ENCODE measurements at regions not wholly inside any gene's neighbourhood (a gene's known extent, or its start where the extent isn't known, plus 50 kb on each side); places are given as distances from the start of the nearest gene placed in this dataset.

DNA sequence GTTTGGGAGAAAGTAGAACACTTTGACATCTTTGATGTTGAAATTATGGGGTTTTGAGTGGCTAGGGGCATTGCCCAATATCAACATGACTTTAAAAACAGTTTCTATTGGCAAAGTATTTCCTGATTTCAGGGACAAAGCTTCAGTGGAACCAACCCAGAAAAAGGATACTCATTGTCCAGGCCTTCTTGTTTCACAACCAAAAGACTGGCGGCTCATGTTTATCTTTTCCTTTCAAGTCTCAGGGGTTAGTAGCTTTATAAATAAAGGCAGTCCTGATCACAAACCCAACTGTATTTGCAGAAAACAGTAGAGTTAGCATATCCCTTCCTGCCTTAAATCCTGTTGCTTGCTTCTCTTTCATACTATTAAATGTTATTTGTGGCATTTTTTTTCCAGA lies 119.1 kb downstream of the SLITRK2 start:
- Histone ChIP-seq H3K4me1 (ENCODE audit: low read depth) (no peaks in the 10 kb centered on the region), H3K9me3 (ENCODE audit: low read depth) (no peaks in the 10 kb centered on the region), H3K27ac (no peak overlapping the region), H3K4me3 (no peak overlapping the region), H3K36me3 (no peaks in the 10 kb centered on the region), H3K27me3 (no peaks in the 10 kb centered on the region)
- TF ChIP-seq, protein P1, sequence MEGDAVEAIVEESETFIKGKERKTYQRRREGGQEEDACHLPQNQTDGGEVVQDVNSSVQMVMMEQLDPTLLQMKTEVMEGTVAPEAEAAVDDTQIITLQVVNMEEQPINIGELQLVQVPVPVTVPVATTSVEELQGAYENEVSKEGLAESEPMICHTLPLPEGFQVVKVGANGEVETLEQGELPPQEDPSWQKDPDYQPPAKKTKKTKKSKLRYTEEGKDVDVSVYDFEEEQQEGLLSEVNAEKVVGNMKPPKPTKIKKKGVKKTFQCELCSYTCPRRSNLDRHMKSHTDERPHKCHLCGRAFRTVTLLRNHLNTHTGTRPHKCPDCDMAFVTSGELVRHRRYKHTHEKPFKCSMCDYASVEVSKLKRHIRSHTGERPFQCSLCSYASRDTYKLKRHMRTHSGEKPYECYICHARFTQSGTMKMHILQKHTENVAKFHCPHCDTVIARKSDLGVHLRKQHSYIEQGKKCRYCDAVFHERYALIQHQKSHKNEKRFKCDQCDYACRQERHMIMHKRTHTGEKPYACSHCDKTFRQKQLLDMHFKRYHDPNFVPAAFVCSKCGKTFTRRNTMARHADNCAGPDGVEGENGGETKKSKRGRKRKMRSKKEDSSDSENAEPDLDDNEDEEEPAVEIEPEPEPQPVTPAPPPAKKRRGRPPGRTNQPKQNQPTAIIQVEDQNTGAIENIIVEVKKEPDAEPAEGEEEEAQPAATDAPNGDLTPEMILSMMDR (IDR thresholded peaks at IDR 0.05; ENCODE audit: low read depth, low read length), result no peak
- no peak for DNase-seq (ENCODE audit: low read depth in 1 of 2, low spot score in 1 of 2)

DNA sequence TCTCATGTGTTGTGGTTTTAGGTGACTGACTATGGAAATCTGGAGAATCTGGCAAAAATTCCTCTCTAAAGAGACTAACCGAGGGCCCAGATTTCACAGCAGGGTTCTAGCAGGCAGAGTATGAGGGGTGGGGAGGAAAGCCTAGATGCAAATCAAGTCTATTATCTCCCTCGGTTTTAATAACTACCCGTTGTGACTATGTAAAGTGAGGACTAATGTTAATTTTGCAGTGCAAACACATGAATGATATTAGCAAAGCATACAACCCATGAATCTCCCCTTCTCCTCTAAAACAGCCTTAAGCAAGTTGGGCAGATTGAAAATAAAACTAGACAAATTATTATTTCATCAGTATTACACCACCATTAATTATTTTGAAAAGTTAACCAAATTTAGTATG lies 131.4 kb downstream of the SLITRK2 start:
- no peaks in the 10 kb centered on the region for H3K9me3 ChIP-seq (ENCODE audit: low read depth)
- H3K4me1 ChIP-seq (ENCODE audit: low read depth), result no peaks in the 10 kb centered on the region
- H3K27me3 ChIP-seq, result no peaks in the 10 kb centered on the region
- H3K36me3 ChIP-seq, result no peaks in the 10 kb centered on the region
- TF ChIP-seq, protein P1 (IDR thresholded peaks at IDR 0.05; ENCODE audit: low read depth, low read length), result no peak
- DNase-seq (ENCODE audit: low read depth in 1 of 2, low spot score in 1 of 2), result no peak
- H3K4me3 ChIP-seq, result no peak overlapping the region
- no peak overlapping the region for H3K27ac ChIP-seq

DNA sequence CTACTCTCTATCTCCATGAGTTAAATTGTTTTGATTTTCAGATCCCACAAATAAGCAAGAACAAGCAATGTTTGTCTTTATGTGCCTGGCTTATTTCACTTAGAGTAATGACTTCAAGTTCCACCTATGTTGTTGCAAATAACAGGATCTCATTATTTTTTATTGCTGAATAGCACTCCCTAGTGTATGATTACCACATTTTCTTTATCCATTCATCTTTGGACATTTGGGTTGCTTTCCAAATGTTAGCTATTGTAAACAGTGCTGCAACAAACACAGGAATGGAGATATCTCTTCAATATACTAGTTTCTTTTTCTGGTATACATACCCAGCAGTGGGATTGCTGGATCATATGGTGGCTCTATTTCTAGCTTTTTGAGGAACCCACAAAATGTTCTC lies 136.0 kb downstream of the SLITRK2 start:
- TF ChIP-seq, protein P1 (IDR thresholded peaks at IDR 0.05; ENCODE audit: low read depth, low read length), result no peak
- Histone ChIP-seq H3K9me3 (ENCODE audit: low read depth) (no peaks in the 10 kb centered on the region), H3K4me3 (no peak overlapping the region), H3K4me1 (ENCODE audit: low read depth) (no peaks in the 10 kb centered on the region), H3K27ac (no peak overlapping the region), H3K27me3 (no peaks in the 10 kb centered on the region), H3K36me3 (no peaks in the 10 kb centered on the region)
- DNase-seq (ENCODE audit: low read depth in 1 of 2, low spot score in 1 of 2), result no peak

DNA sequence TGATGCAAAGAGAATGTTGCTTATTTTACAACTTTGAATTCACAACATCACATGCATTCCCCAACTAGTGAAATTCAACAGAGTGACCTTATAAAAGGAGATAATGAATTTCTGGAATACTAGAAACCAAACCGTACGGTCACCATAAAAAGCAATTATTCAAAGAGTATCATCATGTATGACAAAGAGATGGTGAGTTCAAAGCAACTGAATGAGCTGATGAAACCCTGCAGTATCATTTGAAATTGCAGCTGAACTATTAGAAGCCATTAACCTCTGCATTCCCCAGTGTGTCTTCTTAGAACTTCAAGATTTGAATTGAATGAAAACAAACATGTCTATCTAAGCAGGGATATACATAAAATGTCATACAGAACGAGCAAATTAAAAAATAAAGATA lies 172.4 kb downstream of the SLITRK2 start:
- Histone ChIP-seq H3K27me3 (no peaks in the 10 kb centered on the region), H3K4me1 (ENCODE audit: low read depth) (no peaks in the 10 kb centered on the region), H3K27ac (no peak overlapping the region), H3K36me3 (no peaks in the 10 kb centered on the region), H3K9me3 (ENCODE audit: low read depth) (no peaks in the 10 kb centered on the region), H3K4me3 (no peak overlapping the region)
- no peak for DNase-seq (ENCODE audit: low read depth in 1 of 2, low spot score in 1 of 2)
- TF ChIP-seq, protein P1 (IDR thresholded peaks at IDR 0.05; ENCODE audit: low read depth, low read length), result no peak

DNA sequence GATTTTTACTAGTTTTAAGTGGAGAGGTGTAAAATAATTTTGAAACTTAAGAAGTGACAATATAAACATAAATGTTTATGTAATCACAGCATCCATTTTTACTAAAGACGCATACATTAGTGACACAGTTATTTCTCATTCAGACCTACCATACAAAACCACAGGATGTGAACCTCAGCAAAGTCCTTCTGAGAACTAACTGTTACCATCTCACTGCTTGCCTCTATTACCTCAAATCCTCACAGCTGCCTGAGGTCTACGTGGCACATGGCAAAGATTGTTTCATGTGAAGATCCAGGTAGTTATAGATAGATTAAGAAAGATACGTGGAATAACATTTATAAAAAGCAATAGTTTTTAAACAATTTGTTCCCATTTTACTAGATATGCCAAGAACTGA lies 189.0 kb downstream of the SLITRK2 start:
- DNase-seq (ENCODE audit: low read depth in 1 of 2, low spot score in 1 of 2), result no peak
- TF ChIP-seq, protein P1 (IDR thresholded peaks at IDR 0.05; ENCODE audit: low read depth, low read length), result no peak

DNA sequence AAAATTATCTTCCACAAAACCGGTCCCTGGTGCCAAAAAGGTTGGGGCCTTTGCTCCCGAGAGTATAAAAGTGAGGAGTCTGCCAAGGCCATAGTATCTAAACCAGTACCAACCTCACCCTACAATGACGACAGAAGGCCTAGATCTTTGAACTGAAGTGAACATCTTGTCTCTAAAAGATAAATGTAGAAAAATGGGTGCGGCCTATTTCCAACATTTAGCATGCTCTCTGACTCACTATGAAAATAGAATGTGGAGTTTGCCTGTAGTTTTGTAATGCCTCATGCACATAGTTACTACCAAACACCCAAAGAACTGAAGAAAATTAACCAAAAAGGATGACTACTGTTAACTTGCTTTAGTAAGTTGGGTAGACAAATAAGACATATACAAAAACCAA lies 218.4 kb downstream of the SLITRK2 start:
- no peak for DNase-seq (ENCODE audit: low read depth in 1 of 2, low spot score in 1 of 2)
- TF ChIP-seq, protein P1 (IDR thresholded peaks at IDR 0.05; ENCODE audit: low read depth, low read length), result no peak
- Histone ChIP-seq H3K27me3 (no peaks in the 10 kb centered on the region), H3K27ac (no peak overlapping the region), H3K4me3 (no peak overlapping the region), H3K4me1 (ENCODE audit: low read depth) (no peaks in the 10 kb centered on the region), H3K9me3 (ENCODE audit: low read depth) (no peaks in the 10 kb centered on the region), H3K36me3 (no peaks in the 10 kb centered on the region)

More for the DNA sequence above, 189.0 kb downstream of the SLITRK2 start:
- H3K27me3 ChIP-seq, result no peaks in the 10 kb centered on the region
- H3K4me1 ChIP-seq (ENCODE audit: low read depth), result no peaks in the 10 kb centered on the region
- peaks cover 9% of the 10 kb centered on the region for H3K9me3 ChIP-seq (ENCODE audit: low read depth)
- no peak overlapping the region for H3K27ac ChIP-seq
- H3K36me3 ChIP-seq, result no peaks in the 10 kb centered on the region
- no peak overlapping the region for H3K4me3 ChIP-seq
